ENCODE measurements at regions not wholly inside any gene's neighbourhood (a gene's known extent, or its start where the extent isn't known, plus 50 kb on each side); places are given as distances from the start of the nearest gene placed in this dataset.

DNA sequence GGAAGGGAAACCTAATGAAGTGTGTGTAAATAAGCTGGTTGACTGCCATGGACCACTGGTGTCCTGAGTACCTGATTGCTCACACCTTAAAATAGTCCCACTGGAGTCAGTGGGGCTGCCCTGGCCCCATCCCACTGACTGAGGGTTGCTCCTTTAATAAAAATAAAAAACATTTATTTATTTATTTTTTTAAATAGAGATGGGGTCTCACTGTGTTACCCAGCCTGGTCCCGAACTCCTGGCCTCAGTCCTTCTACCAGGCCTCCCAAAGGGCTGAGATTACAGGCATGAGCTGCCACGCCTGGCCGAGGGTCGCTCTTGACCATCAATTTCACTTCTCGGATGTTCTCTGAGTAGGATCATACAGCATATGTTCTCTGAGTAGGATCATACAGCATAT, 394.2 kb upstream of the IRX2 start:
- TF ChIP-seq EZH2 (IDR thresholded peaks at IDR 0.05; ENCODE audit: insufficient read depth, poor library complexity, severe bottlenecking), result no peak
- TF ChIP-seq EZH2phosphoT487 (IDR thresholded peaks at IDR 0.05; ENCODE audit: insufficient read depth, low read depth), result no peak

Measured in GM23248 (cell line).